ENCODE measurements at regions not wholly inside any gene's neighbourhood (a gene's known extent, or its start where the extent isn't known, plus 50 kb on each side); places are given as distances from the start of the nearest gene placed in this dataset.

GRCh38 chr17:77507111-77507885 is 366.5 kb downstream of the SEC14L1 start:
- no peak for DNase-seq

- DNase-seq: peak; percentile 19
These were observed 367.4 kb downstream of the SEC14L1 start for GRCh38 chr17:77508047-77508715.

GRCh38 chr17:77509089-77509488 is 368.3 kb downstream of the SEC14L1 start:
- DNase-seq: no peak

GRCh38 chr17:77509599-77509998 is 368.8 kb downstream of the SEC14L1 start:
- no peak for DNase-seq

GRCh38 chr17:77510133-77510796 is 369.5 kb downstream of the SEC14L1 start:
- no peak for DNase-seq

- no peak for DNase-seq
These were observed 370.8 kb downstream of the SEC14L1 start for GRCh38 chr17:77511514-77512061.

- no peak for DNase-seq
These were observed 371.5 kb downstream of the SEC14L1 start for GRCh38 chr17:77512062-77512946.

GRCh38 chr17:77513045-77513444 is 372.3 kb downstream of the SEC14L1 start:
- DNase-seq: no peak

- DNase-seq: no peak
These were observed 374.5 kb downstream of the SEC14L1 start for GRCh38 chr17:77515227-77515626.

GRCh38 chr17:77516902-77517301 is 376.1 kb downstream of the SEC14L1 start:
- no peak for DNase-seq

GRCh38 chr17:77521076-77521475 is 380.3 kb downstream of the SEC14L1 start:
- no peak for DNase-seq

- DNase-seq: no peak
These were observed 382.8 kb downstream of the SEC14L1 start for GRCh38 chr17:77523540-77523939.

GRCh38 chr17:77526259-77526711 is 385.5 kb downstream of the SEC14L1 start:
- DNase-seq: no peak

- DNase-seq: no peak
These were observed 386.1 kb downstream of the SEC14L1 start for GRCh38 chr17:77526728-77527350.

GRCh38 chr17:77527409-77527808 is 386.6 kb downstream of the SEC14L1 start:
- no peak for DNase-seq

GRCh38 chr17:77527836-77528505 is 387.2 kb downstream of the SEC14L1 start:
- no peak for DNase-seq

GRCh38 chr17:77528516-77529327 is 388.0 kb downstream of the SEC14L1 start:
- no peak for DNase-seq

- DNase-seq: no peak
These were observed 388.5 kb downstream of the SEC14L1 start for GRCh38 chr17:77529328-77529650.

- no peak for DNase-seq
These were observed 389.8 kb downstream of the SEC14L1 start for GRCh38 chr17:77530591-77530990.

- no peak for DNase-seq
These were observed 390.2 kb downstream of the SEC14L1 start for GRCh38 chr17:77531002-77531401.

- DNase-seq: no peak
These were observed 390.9 kb downstream of the SEC14L1 start for GRCh38 chr17:77531641-77532040.
